GM21717 (cell line): ENCODE measurements at regions not wholly inside any gene's neighbourhood (a gene's known extent, or its start where the extent isn't known, plus 50 kb on each side); places are given as distances from the start of the nearest gene placed in this dataset.

Experiments used
- ATAC-seq: cut with Tn5 transposase; IDR thresholded peaks from one replicate; pipeline ENCODE4 v1.9.1; 2021; ENCODE audit warnings: mild to moderate bottlenecking, moderate library complexity; ENCODE audit not compliant: unreplicated experiment

DNA sequence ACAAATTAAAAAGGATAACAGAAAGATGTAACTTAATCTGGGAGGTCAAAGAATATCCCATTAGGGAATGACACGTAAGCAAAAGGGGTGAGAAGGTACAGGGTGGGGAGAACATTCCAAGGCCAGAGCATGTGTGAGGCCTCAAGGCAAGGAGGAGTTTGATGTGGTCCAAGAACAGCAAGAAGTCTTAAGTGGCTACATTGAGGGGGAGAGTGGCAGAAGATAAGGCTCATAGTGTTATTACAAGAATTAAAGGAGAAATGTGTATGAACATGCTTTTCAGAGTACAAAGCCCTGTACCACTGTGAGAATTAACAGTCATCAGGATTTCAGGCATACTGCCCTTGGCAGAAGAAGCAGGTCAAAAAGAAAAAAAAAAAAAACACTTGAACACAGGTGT lies 174.4 kb upstream of the ERBB4 start:
- ATAC-seq: no peak

- ATAC-seq: no peak
Observed at GRCh38 chr2:212712466-212712865, 173.9 kb upstream of the ERBB4 start.

DNA sequence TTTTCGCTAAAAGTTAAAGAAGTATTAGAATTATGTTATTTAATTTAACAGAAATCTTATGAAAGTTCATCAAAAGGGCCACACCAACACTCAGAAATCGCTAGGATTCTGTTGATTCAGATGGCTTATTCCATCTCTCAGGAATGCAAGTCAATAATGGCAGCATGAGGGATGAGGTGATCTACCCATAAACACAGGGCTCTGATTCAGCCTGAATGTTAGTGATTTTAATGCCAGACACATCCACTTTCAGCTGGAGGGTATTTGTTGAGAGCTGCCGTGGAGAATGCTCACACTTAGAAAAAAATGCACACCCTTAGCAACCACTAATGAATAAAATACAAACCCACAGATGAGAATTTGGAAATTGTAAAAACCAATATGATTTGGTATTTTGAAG lies 173.3 kb upstream of the ERBB4 start:
- ATAC-seq: no peak

DNA sequence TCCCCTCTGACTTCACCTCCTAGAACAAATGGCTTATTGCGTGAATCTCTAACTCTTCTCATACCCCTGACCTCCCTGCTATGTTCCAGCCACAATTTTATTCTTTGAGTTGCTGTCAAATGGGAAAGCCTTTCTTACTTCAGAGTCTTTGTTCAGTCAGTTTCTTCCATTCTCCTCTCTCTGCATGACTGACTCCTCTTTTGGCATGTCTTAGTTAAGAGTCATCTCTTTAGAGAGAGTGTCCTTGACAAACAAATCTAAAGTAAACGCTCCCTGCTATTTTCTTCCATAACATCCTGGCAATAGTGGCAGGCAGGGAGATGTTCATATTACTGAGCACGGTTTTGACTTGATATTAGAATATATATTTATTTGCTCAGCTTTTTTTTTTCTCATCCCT lies 170.7 kb upstream of the ERBB4 start:
- no peak for ATAC-seq

DNA sequence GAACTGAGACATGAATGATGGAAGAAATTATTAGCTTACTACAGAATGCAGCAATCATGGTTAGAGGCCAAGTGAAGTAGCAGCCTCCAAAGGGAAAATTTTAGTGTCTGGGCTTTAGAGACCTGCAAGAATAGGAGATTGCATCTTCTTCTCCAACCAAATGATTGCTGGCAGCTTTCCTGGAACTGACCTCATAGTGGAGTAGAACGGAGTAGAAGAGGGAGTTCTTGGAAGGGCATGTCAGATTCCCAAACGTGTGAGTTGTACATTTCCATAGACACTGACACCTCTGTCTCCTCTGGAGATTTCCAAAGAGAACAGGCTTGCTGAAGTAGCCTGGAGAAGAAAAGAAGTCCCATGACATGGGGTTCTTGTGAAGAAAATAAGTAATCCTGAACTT lies 169.8 kb upstream of the ERBB4 start:
- no peak for ATAC-seq

DNA sequence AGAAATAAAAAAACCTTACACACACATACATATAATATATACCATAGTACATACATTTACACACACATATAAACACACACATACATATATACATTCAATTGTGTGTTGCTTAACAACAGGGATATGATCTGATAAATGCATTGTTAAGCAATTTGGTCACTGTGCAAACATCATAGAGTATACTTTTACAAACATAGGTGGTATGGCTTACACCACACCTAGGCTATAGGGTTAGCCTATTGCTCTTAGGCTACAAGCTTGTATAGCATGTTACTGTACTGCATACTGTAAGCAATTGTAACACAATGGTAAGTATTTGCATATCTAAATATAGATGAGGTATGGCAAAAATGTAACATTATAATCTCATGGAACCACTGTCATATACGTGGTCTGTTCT lies 156.8 kb upstream of the ERBB4 start:
- ATAC-seq: no peak

DNA sequence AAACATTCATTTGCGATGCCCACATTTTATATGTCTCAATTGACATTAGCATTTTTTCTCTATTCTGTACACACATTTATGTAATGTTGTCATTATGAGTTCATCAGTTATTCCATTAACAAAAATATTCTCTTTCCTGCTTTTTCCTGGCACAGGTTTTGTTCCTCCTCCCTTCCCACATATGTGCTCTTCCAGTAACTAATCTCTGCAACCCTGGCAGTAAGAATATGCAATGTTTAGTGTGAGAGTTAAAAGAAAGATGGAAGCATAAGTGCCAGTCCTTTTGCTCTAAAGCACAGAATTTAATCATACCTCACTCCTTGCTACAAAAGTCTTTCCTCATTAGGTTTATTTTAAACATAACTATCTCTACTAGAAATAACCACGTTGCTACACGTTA lies 155.8 kb upstream of the ERBB4 start:
- ATAC-seq: no peak

DNA sequence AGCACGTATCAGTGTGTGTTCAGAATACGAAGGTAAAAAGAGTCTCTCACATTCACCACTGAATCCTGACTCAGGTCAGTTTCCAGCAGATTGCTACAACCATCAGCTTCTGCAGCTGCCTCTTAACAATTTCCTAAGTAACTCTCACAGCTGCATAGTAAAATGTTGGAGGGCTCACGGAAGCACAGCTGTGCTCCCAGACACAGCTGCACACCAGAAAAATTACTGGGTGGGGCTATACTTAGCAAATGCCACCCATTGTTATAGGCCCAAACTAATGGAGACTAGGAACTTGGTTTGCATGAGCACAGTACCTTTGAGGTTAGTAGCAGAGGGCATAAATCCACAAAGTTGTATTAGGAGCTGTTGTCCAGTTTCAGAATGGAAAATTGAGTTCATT lies 153.9 kb upstream of the ERBB4 start:
- no peak for ATAC-seq

DNA sequence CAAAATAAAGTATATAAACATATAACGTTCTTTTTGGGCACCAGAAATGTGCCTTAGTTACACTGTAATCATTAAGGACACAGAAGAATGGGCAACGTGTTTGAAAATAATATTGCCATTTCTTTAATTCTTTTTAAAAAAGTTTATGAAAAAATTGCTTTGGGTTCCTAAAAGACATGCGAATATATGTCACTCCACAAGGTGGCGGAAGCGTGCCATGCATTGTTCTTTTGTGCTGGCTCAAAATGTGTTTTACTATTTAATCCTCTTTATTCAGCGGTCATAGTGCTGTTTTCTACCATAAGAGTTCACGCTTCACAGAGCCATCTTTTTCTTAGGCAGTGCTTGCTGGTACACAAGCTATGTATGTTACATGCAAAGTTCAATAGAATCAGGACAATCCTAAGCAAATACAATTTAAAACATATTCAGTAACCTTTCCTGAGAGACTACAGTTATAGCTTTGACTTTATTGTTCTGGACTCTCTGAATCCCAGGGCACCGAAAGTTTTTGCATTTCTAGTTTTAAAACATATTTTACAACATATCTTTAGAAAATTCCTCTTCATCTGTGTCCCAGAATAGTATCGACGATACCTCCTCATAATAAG lies 147.8 kb upstream of the ERBB4 start:
- peak; percentile 59 for ATAC-seq

- no peak for ATAC-seq
Observed at GRCh38 chr2:212683346-212684097, 144.9 kb upstream of the ERBB4 start.

DNA sequence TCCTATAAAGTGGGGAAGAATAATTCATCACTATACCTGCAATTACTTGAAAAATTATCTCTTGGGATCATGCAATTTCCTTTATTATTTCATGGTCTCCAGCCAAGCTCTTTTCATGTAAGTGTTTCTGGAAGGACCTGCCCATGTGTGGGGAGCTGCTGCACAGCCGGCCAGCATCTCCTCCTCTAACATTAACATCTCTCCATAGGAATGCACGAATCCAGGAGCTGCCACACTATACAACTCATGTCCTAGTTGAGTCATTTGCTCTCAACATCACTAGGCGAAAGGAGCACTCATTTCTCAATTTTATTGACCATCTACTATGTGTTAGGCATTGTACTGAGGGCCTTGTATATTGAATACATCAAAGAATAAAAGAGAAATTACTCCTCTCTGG lies 144.3 kb upstream of the ERBB4 start:
- ATAC-seq: no peak

- ATAC-seq: no peak
Observed at GRCh38 chr2:212677466-212677865, 138.9 kb upstream of the ERBB4 start.

DNA sequence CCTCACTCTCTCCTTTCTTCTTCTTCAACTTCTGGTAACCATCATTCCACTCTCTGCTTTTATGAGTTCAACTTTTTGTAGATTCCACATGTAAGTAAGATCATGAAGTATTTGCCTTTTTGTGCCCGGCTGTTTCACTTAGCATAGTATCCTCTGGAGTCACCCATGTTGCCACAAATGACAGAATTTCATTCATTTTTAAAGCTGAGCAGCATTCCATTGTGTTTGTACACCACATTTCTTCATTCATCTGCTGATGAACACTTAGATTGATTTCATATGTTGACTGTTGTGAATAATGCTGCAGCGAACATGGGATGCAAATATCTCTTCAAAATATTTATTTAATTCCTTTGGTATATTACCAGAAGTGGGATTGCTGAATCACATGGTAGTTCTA lies 133.6 kb upstream of the ERBB4 start:
- ATAC-seq: no peak

GRCh38 chr2:212669761-212670160 lies 131.2 kb upstream of the ERBB4 start:
- ATAC-seq: no peak

DNA sequence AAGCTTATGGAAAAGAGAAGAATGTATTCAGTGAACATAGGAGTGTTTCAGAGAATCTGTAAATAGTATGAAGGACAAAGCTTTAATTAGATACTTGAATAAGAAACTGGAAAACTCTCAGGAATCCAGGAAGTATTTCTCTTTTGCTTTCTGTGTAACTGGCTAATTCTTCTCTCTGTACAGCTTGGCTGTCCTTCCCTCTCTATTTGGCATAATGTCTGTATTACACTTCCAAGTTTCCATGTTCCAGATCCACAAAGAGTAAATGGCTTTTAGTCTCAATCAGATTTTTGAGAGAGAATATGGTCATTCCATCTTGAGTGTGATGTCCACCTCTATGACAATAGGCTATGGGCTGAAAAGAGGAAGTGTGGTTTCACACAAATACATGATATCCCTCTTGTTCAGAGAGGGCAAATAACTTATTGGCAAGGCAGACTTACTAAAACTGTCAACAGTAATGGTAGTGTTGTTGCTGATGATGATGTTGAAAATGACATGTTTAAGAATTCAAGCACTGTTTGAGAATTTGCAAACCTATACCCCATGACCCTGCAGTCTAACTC lies 129.2 kb upstream of the ERBB4 start:
- ATAC-seq: no peak

- ATAC-seq: no peak
Observed at GRCh38 chr2:212665948-212666347, 127.3 kb upstream of the ERBB4 start.

- ATAC-seq: no peak
Observed at GRCh38 chr2:212659441-212659840, 120.8 kb upstream of the ERBB4 start.

DNA sequence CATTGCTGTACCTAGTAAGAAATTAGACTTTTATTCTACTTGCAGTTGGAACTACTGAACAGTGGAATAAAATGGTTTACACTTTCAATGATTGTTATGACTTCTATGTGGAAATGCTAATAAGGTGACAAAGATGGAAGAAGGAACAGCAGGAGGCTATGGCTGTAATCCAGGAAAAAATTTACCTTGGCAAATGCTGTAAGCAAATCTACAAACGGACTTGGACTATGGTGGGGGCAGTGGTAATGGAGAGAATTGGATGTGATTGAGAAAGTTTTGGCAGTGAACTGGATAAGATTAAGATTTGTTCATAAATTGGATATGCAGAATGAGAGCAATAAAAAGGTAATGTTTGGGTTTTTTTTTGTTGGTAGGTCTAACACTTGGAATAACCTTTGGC lies 111.0 kb upstream of the ERBB4 start:
- no peak for ATAC-seq

DNA sequence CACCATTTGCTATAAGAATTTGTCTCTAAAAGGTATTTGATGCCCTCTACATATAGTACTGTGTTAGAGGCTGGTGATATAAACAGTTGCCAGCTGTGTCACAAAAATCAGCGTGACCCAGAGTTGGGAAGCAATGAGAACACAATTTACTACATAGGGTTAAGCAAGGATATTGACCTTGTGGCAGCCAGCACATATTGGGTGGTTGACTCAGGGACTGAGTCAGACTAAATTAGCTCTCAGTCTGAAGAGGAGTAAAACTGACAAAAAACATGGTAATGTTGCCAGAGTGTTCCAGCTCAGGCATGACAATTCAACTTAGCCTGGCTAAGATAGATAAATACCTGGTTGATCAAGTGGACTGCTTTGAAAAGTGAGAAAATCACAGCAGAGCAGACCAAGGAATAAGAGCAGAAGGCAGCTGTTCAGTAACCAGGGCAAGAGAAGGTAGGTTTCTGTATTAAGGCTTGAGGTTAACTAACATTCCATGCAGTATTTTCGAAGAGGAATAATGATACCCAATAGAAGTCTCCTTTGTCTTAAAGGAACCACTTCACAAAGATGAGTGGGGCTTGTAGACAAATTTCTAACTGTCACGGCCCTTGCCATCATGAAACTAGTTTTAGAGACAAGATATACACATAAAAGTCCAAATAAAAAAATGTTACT lies 108.2 kb upstream of the ERBB4 start:
- no peak for ATAC-seq

- ATAC-seq: no peak
Observed at GRCh38 chr2:212644195-212644837, 105.7 kb upstream of the ERBB4 start.

DNA sequence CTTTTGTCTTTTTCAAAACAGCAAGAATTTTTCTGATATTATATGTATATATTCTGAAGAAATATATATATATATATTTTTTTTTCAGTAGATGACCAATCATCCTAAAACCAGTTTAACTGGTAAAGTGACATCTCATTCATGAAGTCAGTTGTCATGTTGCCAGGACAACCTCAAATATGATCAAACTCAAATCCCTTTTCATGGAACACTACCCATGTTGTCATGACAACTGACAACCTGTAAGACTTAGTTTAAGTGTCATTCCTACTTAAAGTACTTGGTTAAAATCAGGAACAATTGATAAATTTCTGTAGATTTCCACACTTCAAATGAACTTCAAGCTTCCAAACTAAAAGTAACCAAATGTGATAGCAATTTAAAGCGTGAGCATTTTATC lies 101.8 kb upstream of the ERBB4 start:
- no peak for ATAC-seq

- no peak for ATAC-seq
Observed at GRCh38 chr2:212638694-212639093, 100.1 kb upstream of the ERBB4 start.
